Upper lobe of left lung (tissue), 4 donors: ENCODE measurements at regions not wholly inside any gene's neighbourhood (a gene's known extent, or its start where the extent isn't known, plus 50 kb on each side); places are given as distances from the start of the nearest gene placed in this dataset.

Experiments
- POLR2A ChIP-seq, 4 donors: fragments of 450-650 bp; IDR thresholded peaks; one replicate each; pipeline ENCODE4 v1.5.1; 2016 to 2017; ENCODE audit warnings: antibody characterized with exemption in 4 of 4, mild to moderate bottlenecking in 2 of 4
- POLR2AphosphoS5 ChIP-seq, 2 donors: sonication (generic); formaldehyde crosslinking; IDR thresholded peaks; one replicate each; pipeline ENCODE4 v1.5.1; 2017; ENCODE audit warnings: antibody characterized with exemption in 2 of 2
- TF ChIP-seq, protein P1 (sequence below), 6 experiments: fragments of 450-650 bp in 4 of 6; fragments of 200-600 bp in 2 of 6; sonication (generic) in 2 of 6; IDR thresholded peaks; one replicate each; pipeline ENCODE4 v1.5.1; 2016 to 2019; ENCODE audit warnings: antibody characterized with exemption in 6 of 6

DNA sequence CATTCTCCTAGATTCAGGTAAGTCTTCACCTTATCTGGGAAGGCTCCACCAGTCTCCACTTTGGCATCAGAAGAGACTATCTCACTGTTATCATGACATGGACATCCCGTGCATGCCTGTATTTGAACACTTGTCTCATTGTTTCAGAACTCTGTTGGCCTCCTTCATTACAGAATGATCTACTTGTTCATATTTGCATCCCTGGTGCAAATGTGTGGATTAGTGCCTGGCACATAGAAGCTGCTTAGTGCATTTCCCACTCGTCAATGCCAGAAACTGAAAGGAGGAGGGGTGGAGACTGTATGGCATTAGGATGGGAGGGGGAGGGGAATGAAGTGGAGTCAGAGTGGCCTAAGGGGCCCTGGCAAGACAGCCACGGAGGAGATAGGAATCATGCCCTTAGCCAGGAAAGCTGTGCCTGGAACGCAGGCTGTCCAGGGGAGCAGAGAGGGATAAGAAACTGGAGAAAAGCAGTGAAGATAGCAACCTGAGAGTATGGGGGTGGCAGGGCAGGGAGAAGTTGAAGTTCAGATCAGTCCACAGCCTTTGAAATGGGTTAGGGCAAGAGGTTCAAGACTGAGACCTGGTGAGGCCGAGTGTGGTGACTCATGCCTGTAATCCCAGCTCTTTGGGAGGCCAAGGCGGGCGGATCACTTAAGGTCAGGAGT lies 53.8 kb upstream of the CAPRIN1 start:
- TF ChIP-seq, protein P1, sequence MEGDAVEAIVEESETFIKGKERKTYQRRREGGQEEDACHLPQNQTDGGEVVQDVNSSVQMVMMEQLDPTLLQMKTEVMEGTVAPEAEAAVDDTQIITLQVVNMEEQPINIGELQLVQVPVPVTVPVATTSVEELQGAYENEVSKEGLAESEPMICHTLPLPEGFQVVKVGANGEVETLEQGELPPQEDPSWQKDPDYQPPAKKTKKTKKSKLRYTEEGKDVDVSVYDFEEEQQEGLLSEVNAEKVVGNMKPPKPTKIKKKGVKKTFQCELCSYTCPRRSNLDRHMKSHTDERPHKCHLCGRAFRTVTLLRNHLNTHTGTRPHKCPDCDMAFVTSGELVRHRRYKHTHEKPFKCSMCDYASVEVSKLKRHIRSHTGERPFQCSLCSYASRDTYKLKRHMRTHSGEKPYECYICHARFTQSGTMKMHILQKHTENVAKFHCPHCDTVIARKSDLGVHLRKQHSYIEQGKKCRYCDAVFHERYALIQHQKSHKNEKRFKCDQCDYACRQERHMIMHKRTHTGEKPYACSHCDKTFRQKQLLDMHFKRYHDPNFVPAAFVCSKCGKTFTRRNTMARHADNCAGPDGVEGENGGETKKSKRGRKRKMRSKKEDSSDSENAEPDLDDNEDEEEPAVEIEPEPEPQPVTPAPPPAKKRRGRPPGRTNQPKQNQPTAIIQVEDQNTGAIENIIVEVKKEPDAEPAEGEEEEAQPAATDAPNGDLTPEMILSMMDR (IDR thresholded peaks at IDR 0.05), result no peak
- TF ChIP-seq POLR2A (IDR thresholded peaks at IDR 0.05), result no peak
- TF ChIP-seq POLR2AphosphoS5 (IDR thresholded peaks at IDR 0.05), result no peak
